NCI-H510A (cell line): ENCODE measurements at regions not wholly inside any gene's neighbourhood (a gene's known extent, or its start where the extent isn't known, plus 50 kb on each side); places are given as distances from the start of the nearest gene placed in this dataset.
"Not testable (repeated sequence)": the region's sequence is repeated elsewhere in the genome, so short reads cannot be mapped to it uniquely, and the experiment has no call there.

ENCODE experiments used
- DNase-seq: peaks from one replicate; lab custom pipeline; 2025; lab: John Stamatoyannopoulos, UW

GRCh38 chr16:59096682-59097081 is 362.6 kb upstream of the GOT2 start:
- DNase-seq, result not testable (repeated sequence)

GRCh38 chr16:59090541-59090940 is 356.4 kb upstream of the GOT2 start:
- DNase-seq, result no peak

GRCh38 chr16:59088431-59088830 is 354.3 kb upstream of the GOT2 start:
- DNase-seq, result no peak

GRCh38 chr16:59087641-59088040 is 353.5 kb upstream of the GOT2 start:
- no peak for DNase-seq

- DNase-seq, result no peak
Observed at GRCh38 chr16:59067205-59067604, 333.1 kb upstream of the GOT2 start.

- DNase-seq, result no peak
Observed at GRCh38 chr16:59060207-59060606, 326.1 kb upstream of the GOT2 start.

- no peak for DNase-seq
Observed at GRCh38 chr16:59058250-59058649, 324.1 kb upstream of the GOT2 start.

GRCh38 chr16:59053911-59054310 is 319.8 kb upstream of the GOT2 start:
- no peak for DNase-seq

GRCh38 chr16:59052231-59052630 is 318.1 kb upstream of the GOT2 start:
- no peak for DNase-seq

- no peak for DNase-seq
Observed at GRCh38 chr16:59048876-59049275, 314.8 kb upstream of the GOT2 start.

- no peak for DNase-seq
Observed at GRCh38 chr16:59047114-59047513, 313.0 kb upstream of the GOT2 start.

- no peak for DNase-seq
Observed at GRCh38 chr16:59046335-59046734, 312.2 kb upstream of the GOT2 start.

- DNase-seq, result no peak
Observed at GRCh38 chr16:59045501-59045900, 311.4 kb upstream of the GOT2 start.

- DNase-seq, result no peak
Observed at GRCh38 chr16:59044616-59045015, 310.5 kb upstream of the GOT2 start.

GRCh38 chr16:59042301-59042700 is 308.2 kb upstream of the GOT2 start:
- no peak for DNase-seq

- DNase-seq, result no peak
Observed at GRCh38 chr16:59039066-59039720, 305.1 kb upstream of the GOT2 start.

- DNase-seq, result no peak
Observed at GRCh38 chr16:59030923-59031485, 296.9 kb upstream of the GOT2 start.

- no peak for DNase-seq
Observed at GRCh38 chr16:59021751-59022150, 287.6 kb upstream of the GOT2 start.

- no peak for DNase-seq
Observed at GRCh38 chr16:59013930-59014329, 279.8 kb upstream of the GOT2 start.

GRCh38 chr16:58999762-59000161 is 265.6 kb upstream of the GOT2 start:
- no peak for DNase-seq

GRCh38 chr16:58992755-58993154 is 258.6 kb upstream of the GOT2 start:
- not testable (repeated sequence) for DNase-seq

- DNase-seq, result not testable (repeated sequence)
Observed at GRCh38 chr16:58983181-58983965, 249.3 kb upstream of the GOT2 start.

GRCh38 chr16:58970775-58971174 is 236.7 kb upstream of the GOT2 start:
- no peak for DNase-seq
